ENCODE measurements at regions not wholly inside any gene's neighbourhood (a gene's known extent, or its start where the extent isn't known, plus 50 kb on each side); places are given as distances from the start of the nearest gene placed in this dataset.

DNA sequence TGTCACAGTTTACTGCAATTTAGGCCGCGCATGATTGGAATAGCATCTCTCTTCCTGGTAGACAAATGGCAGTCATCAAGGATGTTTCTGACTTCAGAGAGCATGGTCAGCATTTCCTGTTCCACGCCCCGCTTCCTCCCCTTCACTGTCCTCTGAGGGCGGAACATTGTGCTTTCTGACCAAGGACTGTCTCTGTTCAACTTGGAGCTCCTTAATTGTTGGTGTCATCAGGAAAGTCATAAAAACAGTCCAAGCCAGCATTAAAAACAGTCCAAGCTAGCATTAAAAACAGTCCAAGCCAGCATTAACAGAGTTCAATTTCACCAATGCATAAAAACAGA is 301.3 kb upstream of the IRX4 start:
- TF ChIP-seq, protein P1, sequence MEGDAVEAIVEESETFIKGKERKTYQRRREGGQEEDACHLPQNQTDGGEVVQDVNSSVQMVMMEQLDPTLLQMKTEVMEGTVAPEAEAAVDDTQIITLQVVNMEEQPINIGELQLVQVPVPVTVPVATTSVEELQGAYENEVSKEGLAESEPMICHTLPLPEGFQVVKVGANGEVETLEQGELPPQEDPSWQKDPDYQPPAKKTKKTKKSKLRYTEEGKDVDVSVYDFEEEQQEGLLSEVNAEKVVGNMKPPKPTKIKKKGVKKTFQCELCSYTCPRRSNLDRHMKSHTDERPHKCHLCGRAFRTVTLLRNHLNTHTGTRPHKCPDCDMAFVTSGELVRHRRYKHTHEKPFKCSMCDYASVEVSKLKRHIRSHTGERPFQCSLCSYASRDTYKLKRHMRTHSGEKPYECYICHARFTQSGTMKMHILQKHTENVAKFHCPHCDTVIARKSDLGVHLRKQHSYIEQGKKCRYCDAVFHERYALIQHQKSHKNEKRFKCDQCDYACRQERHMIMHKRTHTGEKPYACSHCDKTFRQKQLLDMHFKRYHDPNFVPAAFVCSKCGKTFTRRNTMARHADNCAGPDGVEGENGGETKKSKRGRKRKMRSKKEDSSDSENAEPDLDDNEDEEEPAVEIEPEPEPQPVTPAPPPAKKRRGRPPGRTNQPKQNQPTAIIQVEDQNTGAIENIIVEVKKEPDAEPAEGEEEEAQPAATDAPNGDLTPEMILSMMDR (conservative IDR thresholded peaks at IDR 0.05; ENCODE audit: low read length), result no peak
- no peak overlapping the region for H3K4me3 ChIP-seq (ENCODE audit: low read length)
- no peak for DNase-seq (ENCODE audit: low read depth)

DNA sequence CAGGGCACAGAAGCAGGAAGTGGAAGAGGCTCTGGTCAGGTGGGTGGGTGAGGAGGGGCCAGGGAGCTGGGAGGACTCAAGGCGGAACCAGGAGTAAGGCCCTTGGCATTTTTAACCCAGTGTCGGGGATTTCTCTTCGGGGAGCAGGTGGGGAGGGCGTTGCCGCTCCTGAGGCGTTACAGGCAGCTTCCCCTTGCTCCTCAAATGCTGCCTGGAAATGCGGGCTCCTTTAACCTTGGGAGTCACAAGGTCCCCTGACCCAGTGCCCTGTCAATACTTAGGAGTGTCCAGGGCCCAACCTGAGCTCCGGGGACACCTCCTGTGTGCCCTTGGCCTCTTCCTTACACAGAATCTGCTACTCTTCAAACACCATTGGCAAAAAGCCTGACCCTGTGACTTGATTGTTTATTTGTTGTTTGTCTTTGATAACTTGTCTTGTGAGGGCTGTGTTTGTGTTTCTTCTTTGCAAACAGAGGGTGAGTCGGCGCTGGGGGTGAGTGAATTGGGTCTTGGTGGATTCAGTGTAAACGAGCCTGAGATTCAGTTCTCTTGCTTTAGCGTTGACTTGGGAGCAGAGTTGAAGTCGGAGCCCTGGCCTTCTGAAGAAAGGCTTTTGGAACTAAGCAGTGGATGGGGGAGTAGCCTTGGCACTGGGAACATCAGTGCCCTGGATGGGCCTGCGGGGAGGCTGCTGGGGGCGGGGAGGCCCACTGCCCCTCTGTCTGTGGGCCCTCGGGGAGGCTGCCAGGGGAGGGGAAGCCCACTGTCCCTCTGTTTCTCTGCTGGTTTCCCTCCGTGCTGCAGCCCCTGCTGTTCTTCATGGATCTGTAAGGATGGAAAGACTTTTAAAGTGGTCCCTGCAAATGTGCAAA is 300.7 kb upstream of the IRX4 start:
- no peak overlapping the region for H3K4me3 ChIP-seq (ENCODE audit: low read length)
- DNase-seq (ENCODE audit: low read depth), result no peak
- TF ChIP-seq, protein P1 (conservative IDR thresholded peaks at IDR 0.05; ENCODE audit: low read length), result no peak

DNA sequence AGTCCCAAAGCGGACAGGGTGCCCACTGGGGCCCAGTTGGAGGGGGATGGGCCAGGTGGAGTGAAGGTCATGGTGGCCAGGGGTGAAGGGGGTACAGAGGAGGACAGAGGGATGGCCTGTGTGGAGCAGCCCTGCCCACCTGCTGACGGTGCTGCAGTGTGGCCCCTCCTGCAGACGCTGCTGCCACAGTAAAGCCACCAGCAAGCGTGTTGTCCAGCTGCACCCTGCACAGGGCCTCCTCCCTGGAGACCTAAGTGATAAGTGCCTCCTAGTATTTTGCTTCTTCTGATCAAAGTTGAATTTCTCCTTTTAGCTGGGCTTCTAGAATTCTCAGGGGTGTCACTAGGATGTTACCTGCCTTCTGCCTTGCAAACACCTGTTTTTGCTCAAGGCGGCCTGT is 299.3 kb upstream of the IRX4 start:
- TF ChIP-seq, protein P1 (conservative IDR thresholded peaks at IDR 0.05; ENCODE audit: low read length), result no peak
- no peak for DNase-seq (ENCODE audit: low read depth)
- no peak overlapping the region for H3K4me3 ChIP-seq (ENCODE audit: low read length)

DNA sequence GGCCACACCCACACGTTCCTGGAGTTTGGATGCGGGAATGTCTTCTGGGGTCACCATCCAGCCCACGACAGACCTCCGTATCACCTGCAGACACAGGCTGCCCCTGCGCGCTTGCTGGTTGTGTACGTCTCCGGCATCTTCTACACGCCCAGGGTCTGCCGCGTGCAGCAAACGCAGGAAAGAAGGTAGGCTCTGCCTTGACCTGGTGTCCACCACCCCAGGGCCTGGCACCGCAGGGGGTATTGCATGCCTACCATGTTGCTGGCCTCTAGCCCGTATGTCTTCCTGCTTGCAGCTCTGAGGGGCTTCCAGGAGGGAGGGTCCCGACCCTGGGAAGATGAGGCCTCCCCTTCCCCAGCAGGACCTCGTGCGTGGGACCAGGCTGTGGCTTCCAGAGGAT is 298.8 kb upstream of the IRX4 start:
- DNase-seq (ENCODE audit: low read depth), result no peak
- no peak overlapping the region for H3K4me3 ChIP-seq (ENCODE audit: low read length)
- TF ChIP-seq, protein P1 (conservative IDR thresholded peaks at IDR 0.05; ENCODE audit: low read length), result no peak

DNA sequence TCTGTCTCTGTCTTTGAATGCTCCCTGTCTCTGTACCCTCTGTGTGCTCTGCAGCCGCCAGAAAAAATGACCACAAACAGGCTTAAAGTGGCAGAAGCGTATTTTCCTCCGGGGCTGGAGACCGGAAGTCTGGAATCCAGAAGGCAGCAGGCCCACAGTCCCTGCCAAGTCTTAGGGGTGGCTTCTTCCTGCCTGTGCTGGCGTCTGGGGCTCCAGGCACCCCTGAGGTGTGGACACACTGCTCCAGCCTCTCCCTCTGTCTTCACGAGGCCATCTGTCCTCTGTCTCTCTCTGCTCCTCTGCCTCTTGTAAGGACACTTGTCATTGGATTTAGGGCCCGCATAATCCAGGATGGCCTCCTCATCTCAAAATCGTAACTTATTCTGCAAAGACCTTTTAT is 298.4 kb upstream of the IRX4 start:
- TF ChIP-seq, protein P1 (conservative IDR thresholded peaks at IDR 0.05; ENCODE audit: low read length), result no peak
- H3K4me3 ChIP-seq (ENCODE audit: low read length), result no peak overlapping the region
- no peak for DNase-seq (ENCODE audit: low read depth)

DNA sequence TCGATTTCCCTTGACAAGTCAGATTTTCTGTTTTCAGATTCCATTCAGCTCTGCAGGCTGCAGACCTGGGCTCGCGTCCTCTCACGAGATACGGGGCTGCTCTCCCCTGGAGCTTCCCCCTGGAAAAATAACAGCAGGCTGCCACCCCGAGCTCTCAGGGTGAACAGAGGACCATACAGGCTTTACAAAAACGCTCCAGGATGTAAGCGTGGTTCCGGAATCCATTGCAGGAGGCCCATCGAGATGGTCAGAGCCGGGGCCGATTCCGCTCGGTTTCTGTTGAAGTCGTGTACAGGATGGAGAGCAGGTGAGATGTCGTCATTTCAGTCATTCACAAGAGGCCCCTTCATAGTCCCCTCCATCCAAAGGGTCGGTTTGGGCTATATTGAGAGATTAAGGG is 297.7 kb upstream of the IRX4 start:
- H3K4me3 ChIP-seq (ENCODE audit: low read length), result no peak overlapping the region
- TF ChIP-seq, protein P1 (conservative IDR thresholded peaks at IDR 0.05; ENCODE audit: low read length), result no peak
- no peak for DNase-seq (ENCODE audit: low read depth)

DNA sequence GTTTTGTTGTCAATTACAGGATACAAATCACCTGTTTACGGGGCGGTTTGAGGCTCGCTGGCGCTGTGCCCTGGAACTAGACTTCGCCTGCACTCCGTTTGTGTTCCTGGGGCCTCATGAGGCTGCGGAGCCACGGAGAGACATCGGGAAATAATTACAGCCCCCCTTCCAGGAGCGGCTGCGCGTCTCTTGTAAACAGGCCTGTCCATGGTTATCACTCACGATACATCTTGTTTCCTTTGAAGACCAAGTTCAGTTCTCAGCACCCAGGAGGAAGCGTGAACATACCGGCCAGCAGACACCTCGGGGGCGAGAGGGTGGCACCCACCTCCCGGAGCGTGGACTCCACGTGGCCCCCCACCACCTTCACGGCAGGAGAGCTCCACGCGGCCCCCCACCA is 297.1 kb upstream of the IRX4 start:
- TF ChIP-seq, protein P1 (conservative IDR thresholded peaks at IDR 0.05; ENCODE audit: low read length), result no peak
- H3K4me3 ChIP-seq (ENCODE audit: low read length), result no peak overlapping the region
- DNase-seq (ENCODE audit: low read depth), result no peak

Measured in AG10803 (cell line).